GM18499 (cell line): ENCODE measurements at regions not wholly inside any gene's neighbourhood (a gene's known extent, or its start where the extent isn't known, plus 50 kb on each side); places are given as distances from the start of the nearest gene placed in this dataset.

Experiments
- ATAC-seq: cut with Tn5 transposase; IDR thresholded peaks from one replicate; pipeline ENCODE4 v1.9.1; 2021; ENCODE audit warnings: moderate number of reproducible peaks; ENCODE audit not compliant: insufficient read depth, unreplicated experiment

- ATAC-seq = no peak
Measured at GRCh38 chr12:103178366-103179080, 221.0 kb downstream of the ASCL1 start.

DNA sequence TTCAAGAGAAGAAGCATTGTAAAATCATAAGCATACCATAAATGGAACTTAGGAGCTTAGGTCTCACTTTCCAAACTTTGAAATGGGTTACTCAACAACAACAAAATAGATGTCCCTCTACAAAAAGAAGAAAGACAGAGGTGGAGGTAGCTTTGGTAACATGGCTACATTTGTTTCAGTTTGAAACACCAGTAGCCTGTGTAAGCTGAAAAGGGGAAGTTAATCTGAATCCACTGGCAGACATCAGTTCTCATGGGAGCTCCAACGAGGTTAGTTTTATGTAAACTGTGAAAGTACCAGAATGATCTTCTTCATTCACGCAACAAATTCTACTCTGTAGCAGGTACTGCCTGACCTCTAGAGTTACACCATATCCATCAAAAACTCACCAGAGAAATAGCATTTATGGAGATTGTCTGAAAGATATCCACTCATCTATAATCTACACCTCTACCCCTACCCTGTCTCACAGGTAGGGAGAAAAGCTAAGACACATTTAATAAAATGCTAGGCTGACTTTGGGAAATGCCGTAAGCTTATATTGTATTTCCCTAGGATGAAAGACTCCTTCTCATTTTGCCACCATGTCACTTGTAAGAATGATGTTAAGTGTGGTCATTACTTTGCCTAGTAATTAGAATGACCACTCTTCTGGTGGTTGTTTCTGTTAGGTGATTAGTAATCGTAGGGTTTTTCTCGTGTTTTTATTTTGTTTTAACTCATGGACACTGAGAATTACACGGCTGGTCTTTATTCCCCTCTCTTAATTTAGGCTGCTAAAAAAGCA, 224.1 kb downstream of the ASCL1 start:
- ATAC-seq = peak; percentile 77

DNA sequence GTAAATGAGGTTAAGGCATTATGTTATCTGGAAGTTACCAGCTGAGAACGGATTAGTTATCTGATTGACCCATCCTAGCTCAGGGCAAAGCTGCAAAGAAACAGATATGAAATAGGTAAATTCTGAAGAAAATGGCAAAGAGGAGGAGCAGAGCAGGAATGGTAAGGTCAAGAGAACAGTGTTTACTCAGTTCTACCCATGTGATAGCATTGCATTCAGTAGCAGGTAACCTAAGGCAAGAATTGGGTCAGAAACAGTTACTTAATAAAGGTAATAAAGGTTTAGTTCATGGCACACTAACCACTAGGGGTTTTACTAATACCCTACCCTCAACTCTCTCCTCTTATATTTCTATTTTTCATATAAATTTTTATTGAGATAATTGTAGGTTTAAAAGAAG, 224.8 kb downstream of the ASCL1 start:
- ATAC-seq = no peak

DNA sequence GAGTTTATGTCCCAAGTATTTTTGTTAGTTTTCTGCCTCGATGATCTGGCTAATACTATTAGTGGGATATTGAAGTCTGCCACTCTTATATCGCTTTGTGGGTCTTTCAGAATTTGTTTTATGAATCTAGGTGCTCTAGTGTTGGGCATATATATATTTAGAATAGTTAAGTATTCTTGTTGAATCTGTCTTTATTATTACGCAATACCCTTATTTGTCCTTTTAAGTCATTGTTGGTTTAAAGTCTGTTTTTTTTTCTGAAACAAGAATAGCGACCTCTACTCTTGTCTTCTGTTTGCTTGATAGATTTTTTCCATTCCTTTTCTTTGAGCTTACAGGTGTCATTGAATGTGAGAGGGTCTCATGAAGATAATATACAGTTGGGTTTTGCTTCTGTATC, 239.0 kb downstream of the ASCL1 start:
- no peak for ATAC-seq

DNA sequence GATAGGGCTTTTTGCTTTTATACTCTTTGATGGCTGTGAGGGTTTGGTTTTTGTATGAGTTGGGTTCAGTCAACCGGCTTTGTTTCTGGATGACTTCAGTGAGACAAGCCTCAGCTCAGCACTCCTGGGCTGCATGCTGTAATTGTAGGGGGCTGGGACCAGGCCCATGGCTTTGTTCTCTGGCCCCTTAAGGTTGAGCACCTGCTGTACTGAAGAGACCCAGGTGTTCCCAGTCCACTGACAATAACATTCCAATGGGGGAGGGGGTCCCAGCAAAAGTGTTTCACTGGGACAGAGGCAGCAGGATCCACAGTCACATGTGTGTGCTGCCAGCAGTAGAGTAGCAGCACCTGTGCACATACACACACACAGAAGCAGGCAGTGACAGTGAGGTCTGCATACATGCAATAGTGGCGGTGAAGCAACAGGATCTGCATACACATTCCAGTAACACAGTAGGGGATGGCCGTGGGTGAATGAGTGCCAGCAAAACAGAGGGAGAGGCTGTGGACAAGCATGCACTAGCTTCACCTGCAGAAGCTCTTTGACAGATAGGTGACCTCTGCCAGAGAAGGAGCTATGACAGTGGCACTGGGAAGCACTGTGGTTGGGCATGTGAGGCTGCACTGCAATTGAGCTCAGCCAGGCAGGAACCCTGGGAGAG, 240.4 kb downstream of the ASCL1 start:
- no peak for ATAC-seq

- ATAC-seq = no peak
Measured at GRCh38 chr12:103198499-103198898, 241.0 kb downstream of the ASCL1 start.

DNA sequence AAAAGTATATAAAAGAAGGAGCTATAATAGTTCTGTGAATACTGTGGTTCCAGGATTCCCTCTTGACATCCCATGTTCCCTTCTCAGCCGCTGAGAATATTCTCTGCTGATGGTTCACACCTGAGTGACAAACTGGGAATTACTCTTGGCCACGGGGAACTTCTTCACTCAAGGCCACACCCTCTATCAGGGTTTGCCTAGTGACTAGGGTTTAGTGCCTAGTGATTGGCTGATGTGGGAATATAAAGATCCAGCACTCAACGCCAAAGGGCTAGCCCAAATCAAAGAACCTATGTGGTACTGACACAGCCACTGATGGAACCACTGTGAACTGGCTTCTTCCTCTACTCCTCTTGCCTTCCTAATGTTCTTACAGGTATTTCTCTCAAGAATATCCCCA, 248.4 kb downstream of the ASCL1 start:
- ATAC-seq = no peak

DNA sequence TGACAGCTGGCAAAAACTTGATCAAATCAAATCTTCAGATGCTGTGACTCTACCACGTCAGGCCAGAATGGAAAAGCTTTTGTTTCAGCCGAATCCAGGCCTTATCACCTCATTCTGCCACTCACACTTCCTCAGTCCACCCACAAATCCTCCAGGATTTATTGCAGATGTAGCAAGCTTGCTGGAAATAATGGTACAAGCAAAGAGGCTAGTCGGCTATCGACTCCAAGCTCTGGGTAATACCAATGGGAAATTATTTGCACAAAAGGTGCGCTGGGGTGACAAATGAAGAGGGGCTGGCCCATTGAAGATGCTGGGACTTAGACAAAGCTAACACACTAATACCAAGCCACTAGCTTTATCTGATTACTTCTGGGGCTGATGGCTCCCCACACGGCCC, 250.5 kb downstream of the ASCL1 start:
- ATAC-seq = no peak

DNA sequence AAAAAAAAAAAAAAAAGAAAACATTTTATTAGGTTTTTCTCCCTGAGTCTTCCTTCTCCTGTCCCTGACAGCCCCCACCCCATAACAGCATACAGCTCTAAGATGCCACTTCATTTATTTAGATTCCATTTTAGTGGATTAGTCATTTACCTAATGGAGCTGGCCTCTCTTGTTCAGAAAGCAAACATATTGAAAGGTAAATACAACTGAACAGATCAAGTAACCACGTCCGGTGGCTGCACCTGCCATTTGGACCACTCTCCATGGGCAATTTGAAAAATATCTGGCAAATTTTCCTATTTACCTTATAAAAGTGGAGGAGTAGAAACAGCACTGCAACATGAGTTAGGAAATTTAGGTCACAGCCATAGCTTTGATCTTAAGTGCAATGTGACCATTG, 254.6 kb downstream of the C12orf42 start:
- ATAC-seq = no peak

- no peak for ATAC-seq
Measured at GRCh38 chr12:103244596-103244995, 251.2 kb downstream of the C12orf42 start.

DNA sequence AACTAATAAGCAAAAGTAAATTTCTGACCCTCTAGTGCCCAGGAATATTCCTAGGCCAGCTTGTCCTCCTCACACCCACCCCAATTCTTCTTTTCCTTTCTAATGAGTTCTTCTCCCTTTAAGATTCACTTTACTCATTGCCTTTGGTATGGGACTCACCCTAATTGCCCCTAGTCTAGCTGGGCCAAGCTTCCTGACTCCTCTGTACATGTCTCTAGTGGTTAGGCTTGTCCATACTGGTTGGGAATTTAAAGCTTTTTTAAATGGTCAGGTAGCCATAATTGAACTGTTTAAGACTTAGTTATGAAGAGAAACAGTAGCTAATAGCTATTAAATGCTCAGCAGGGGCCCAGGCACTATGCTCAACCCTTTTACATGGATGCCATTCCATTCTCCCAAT, 248.2 kb downstream of the C12orf42 start:
- no peak for ATAC-seq

DNA sequence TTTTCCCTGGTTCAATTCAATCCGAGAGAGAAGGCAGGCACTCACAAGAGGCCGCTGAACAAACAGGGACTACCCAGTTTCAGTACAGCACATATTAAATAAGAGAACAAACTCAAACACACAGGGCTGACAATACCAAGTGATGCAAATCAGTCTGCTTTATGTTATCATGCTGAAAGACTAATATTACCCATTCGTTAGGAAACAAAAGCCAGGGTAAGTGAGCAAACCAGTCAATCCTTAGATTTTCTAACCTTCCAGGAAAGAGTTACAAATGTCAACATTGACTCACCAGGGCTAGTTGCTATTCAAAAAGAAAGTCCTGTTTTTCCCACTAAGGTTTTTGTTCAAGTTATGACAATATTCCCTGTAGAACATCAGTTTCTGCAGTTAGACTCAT, 246.2 kb downstream of the C12orf42 start:
- no peak for ATAC-seq

GRCh38 chr12:103250487-103250886, 245.3 kb downstream of the C12orf42 start:
- ATAC-seq = no peak
